ENCODE measurements at regions not wholly inside any gene's neighbourhood (a gene's known extent, or its start where the extent isn't known, plus 50 kb on each side); places are given as distances from the start of the nearest gene placed in this dataset.

DNA sequence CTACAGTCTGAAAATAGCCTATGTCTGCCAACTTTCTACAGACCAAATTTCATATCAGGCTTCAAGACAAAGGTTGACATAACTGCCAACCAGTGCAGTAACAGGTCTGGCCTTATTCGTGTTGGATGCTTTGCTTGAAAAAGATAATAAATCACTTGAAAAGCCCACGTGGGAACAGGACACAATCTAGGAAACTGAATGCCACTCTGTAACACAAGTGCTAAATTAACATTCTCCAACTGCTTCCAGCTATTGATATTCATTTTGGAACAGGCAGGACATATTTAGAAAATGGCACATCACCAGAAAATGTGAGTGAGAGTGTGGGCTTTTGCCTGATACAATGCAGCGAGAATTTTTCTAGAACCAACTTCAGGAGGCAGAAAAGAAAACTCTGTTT lies 165.9 kb upstream of the CCDC150 start (continued):
- TF ChIP-seq, protein P1, sequence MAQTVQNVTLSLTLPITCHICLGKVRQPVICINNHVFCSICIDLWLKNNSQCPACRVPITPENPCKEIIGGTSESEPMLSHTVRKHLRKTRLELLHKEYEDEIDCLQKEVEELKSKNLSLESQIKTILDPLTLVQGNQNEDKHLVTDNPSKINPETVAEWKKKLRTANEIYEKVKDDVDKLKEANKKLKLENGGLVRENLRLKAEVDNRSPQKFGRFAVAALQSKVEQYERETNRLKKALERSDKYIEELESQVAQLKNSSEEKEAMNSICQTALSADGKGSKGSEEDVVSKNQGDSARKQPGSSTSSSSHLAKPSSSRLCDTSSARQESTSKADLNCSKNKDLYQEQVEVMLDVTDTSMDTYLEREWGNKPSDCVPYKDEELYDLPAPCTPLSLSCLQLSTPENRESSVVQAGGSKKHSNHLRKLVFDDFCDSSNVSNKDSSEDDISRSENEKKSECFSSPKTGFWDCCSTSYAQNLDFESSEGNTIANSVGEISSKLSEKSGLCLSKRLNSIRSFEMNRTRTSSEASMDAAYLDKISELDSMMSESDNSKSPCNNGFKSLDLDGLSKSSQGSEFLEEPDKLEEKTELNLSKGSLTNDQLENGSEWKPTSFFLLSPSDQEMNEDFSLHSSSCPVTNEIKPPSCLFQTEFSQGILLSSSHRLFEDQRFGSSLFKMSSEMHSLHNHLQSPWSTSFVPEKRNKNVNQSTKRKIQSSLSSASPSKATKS (CRISPR knock-in tag; IDR thresholded peaks at IDR 0.05): no peak
- no peak for TF ChIP-seq RAD21 (CRISPR knock-in tag; conservative IDR thresholded peaks at IDR 0.05 in 1 of 2, IDR thresholded peaks at IDR 0.05 in 1 of 2)
- TF ChIP-seq SMARCA5 (IDR thresholded peaks at IDR 0.05): no peak
- no peak for TF ChIP-seq ZNF444 (CRISPR knock-in tag; IDR thresholded peaks at IDR 0.05)
- TF ChIP-seq HLTF (IDR thresholded peaks at IDR 0.05): no peak
- TF ChIP-seq ZEB2 (IDR thresholded peaks at IDR 0.05): no peak

DNA sequence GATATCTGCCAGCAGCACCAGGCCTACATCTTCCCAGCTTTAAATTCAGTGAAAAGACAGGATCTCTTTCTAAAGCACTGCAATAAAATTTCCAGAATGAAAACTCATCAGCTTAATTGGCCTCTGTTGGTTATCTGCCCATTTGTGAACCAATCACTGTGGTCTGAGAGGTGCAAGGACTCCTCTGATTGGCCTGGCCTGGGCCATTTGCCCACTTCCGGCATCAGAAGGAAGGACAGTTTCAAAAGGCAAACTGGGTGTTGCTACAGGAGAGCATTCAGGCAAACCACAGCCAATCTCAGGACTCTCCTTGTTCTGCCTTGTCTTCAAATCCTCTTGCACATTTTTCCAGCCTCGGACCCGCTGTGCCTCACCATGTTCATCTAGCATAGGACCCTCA lies 163.9 kb upstream of the CCDC150 start:
- H4K20me1 ChIP-seq (replicated peaks; ENCODE audit: control insufficient read depth, insufficient read depth, low read length): no peaks in the 10 kb centered on the region
- no peaks in the 10 kb centered on the region for H3K79me2 ChIP-seq (ENCODE audit: control insufficient read depth, insufficient read depth, low read length)
- TF ChIP-seq, protein P2, sequence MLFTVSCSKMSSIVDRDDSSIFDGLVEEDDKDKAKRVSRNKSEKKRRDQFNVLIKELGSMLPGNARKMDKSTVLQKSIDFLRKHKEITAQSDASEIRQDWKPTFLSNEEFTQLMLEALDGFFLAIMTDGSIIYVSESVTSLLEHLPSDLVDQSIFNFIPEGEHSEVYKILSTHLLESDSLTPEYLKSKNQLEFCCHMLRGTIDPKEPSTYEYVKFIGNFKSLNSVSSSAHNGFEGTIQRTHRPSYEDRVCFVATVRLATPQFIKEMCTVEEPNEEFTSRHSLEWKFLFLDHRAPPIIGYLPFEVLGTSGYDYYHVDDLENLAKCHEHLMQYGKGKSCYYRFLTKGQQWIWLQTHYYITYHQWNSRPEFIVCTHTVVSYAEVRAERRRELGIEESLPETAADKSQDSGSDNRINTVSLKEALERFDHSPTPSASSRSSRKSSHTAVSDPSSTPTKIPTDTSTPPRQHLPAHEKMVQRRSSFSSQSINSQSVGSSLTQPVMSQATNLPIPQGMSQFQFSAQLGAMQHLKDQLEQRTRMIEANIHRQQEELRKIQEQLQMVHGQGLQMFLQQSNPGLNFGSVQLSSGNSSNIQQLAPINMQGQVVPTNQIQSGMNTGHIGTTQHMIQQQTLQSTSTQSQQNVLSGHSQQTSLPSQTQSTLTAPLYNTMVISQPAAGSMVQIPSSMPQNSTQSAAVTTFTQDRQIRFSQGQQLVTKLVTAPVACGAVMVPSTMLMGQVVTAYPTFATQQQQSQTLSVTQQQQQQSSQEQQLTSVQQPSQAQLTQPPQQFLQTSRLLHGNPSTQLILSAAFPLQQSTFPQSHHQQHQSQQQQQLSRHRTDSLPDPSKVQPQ (CRISPR knock-in tag; IDR thresholded peaks at IDR 0.05; ENCODE audit: borderline replicate concordance): no peak
- TF ChIP-seq CBX1 (IDR thresholded peaks at IDR 0.05; ENCODE audit: low read depth): no peak
- TF ChIP-seq, protein P3, sequence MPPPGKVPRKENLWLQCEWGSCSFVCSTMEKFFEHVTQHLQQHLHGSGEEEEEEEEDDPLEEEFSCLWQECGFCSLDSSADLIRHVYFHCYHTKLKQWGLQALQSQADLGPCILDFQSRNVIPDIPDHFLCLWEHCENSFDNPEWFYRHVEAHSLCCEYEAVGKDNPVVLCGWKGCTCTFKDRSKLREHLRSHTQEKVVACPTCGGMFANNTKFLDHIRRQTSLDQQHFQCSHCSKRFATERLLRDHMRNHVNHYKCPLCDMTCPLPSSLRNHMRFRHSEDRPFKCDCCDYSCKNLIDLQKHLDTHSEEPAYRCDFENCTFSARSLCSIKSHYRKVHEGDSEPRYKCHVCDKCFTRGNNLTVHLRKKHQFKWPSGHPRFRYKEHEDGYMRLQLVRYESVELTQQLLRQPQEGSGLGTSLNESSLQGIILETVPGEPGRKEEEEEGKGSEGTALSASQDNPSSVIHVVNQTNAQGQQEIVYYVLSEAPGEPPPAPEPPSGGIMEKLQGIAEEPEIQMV (tag; conservative IDR thresholded peaks at IDR 0.05; ENCODE audit: low read depth): no peak
- TF ChIP-seq FOXJ2 (tag; IDR thresholded peaks at IDR 0.05): no peak
- ChIA-PET POLR2A (no interaction called here), CTCF (ENCODE audit: low intra/inter-chr PET ratio) (no interaction called here)
- no peak overlapping the region for H3K4me3 ChIP-seq
- ATAC-seq (0 out of 3 replicates have a peak, but pooled peaks have one; percentile 51), FAIRE-seq (no peak), DNase-seq (ENCODE audit: extremely low read depth in 1 of 4, low spot score in 3 of 4) (peak in 1 of 4 experiments; percentile 8)
- H3K9me3 ChIP-seq (replicated peaks; ENCODE audit: control insufficient read depth, insufficient read depth, low read depth, low read length): no peaks in the 10 kb centered on the region
- no peak overlapping the region for H3K4me2 ChIP-seq (ENCODE audit: insufficient read depth, low read length)
- in situ Hi-C loops (cut with MboI) (no loop called here), intact Hi-C loops (cut with micrococcal nuclease) (no loop called here)
- H3K27me3 ChIP-seq (ENCODE audit: control insufficient read depth in 2 of 2, insufficient read depth in 2 of 2, low read length in 2 of 2): no peaks in the 10 kb centered on the region; a peak in 1 of 5 replicates
- H3K9me1 ChIP-seq (ENCODE audit: control insufficient read depth, insufficient read depth, low read length): no peaks in the 10 kb centered on the region
- 33% methylated on average over 2 of the region's 3 CpGs for WGBS (ENCODE audit: insufficient coverage, low coverage, missing lambda C conversion rate)
- H2AFZ ChIP-seq (ENCODE audit: low read depth, low read length): no peak overlapping the region
- H3K27ac ChIP-seq (ENCODE audit: extremely low read depth, low read depth, low read length): no peak overlapping the region
- no peak overlapping the region for H3K9ac ChIP-seq (ENCODE audit: insufficient read depth in 1 of 2, low read depth in 2 of 2, low read length in 2 of 2)
- BruUV-seq (replicated peaks): no TSS peak
- no peaks in the 10 kb centered on the region for H3K4me1 ChIP-seq (replicated peaks in 1 of 2; ENCODE audit: control insufficient read depth in 2 of 2, insufficient read depth in 2 of 2, low read length in 2 of 2)
- no peaks in the 10 kb centered on the region for H3K36me3 ChIP-seq (ENCODE audit: control insufficient read depth, insufficient read depth, low read length)
